ENCODE measurements at regions not wholly inside any gene's neighbourhood (a gene's known extent, or its start where the extent isn't known, plus 50 kb on each side); places are given as distances from the start of the nearest gene placed in this dataset.
"Not testable (repeated sequence)": the region's sequence is repeated elsewhere in the genome, so short reads cannot be mapped to it uniquely, and the experiment has no call there.

GRCh38 chr1:60956520-60956919, 125.8 kb upstream of the NFIA start:
- Mint-ChIP-seq H3K27ac (no peak overlapping the region), H3K4me3 (no peak overlapping the region), H3K4me1 (no peaks in the 10 kb centered on the region), H3K36me3 (ENCODE audit: low read depth) (no peaks in the 10 kb centered on the region), H3K9me3 (no peaks in the 10 kb centered on the region), H3K27me3 (peaks cover 10% of the 10 kb centered on the region)
- CTCF ChIA-PET, result no interaction called here
- POLR2A ChIA-PET, result interaction anchor here (0.6 kb wide), 1 partner anchor 946 kb away, joined by 3 read pairs; no protein-coding TSS in a partner anchor
- DNase-seq, result no peak

GRCh38 chr1:60952612-60953111, 129.7 kb upstream of the NFIA start:
- no peaks in the 10 kb centered on the region for H3K36me3 Mint-ChIP-seq (ENCODE audit: low read depth)
- no peak overlapping the region for H3K27ac Mint-ChIP-seq
- H3K27me3 Mint-ChIP-seq, result peaks cover 20% of the 10 kb centered on the region
- no peaks in the 10 kb centered on the region for H3K9me3 Mint-ChIP-seq
- POLR2A ChIA-PET, result no interaction called here
- H3K4me1 Mint-ChIP-seq, result peaks cover 5% of the 10 kb centered on the region
- H3K4me3 Mint-ChIP-seq, result no peak overlapping the region
- no peak for DNase-seq
- CTCF ChIA-PET, result no interaction called here

- Mint-ChIP-seq H3K27ac (no peak overlapping the region), H3K4me1 (peaks cover 5% of the 10 kb centered on the region), H3K36me3 (ENCODE audit: low read depth) (no peaks in the 10 kb centered on the region), H3K4me3 (no peak overlapping the region), H3K9me3 (no peaks in the 10 kb centered on the region), H3K27me3 (peaks cover 14% of the 10 kb centered on the region)
- no peak for DNase-seq
- CTCF ChIA-PET, result no interaction called here
- POLR2A ChIA-PET, result no interaction called here
Measured at GRCh38 chr1:60950224-60951063, 131.9 kb upstream of the NFIA start.

- Mint-ChIP-seq H3K36me3 (ENCODE audit: low read depth) (no peaks in the 10 kb centered on the region), H3K27me3 (peaks cover 11% of the 10 kb centered on the region), H3K4me3 (no peak overlapping the region), H3K9me3 (no peaks in the 10 kb centered on the region), H3K4me1 (peaks cover 5% of the 10 kb centered on the region), H3K27ac (no peak overlapping the region)
- ChIA-PET POLR2A (no interaction called here), CTCF (no interaction called here)
- no peak for DNase-seq
Measured at GRCh38 chr1:60949826-60950197, 132.5 kb upstream of the NFIA start.

- peaks cover 10% of the 10 kb centered on the region for H3K27me3 Mint-ChIP-seq
- no peak for DNase-seq
- ChIA-PET POLR2A (no interaction called here), CTCF (interaction anchor here (1.0 kb wide), 1 partner anchor 9 kb away, joined by 3 read pairs; no protein-coding TSS in a partner anchor)
- no peak overlapping the region for H3K27ac Mint-ChIP-seq
- H3K36me3 Mint-ChIP-seq (ENCODE audit: low read depth), result no peaks in the 10 kb centered on the region
- no peak overlapping the region for H3K4me3 Mint-ChIP-seq
- no peaks in the 10 kb centered on the region for H3K9me3 Mint-ChIP-seq
- peaks cover 5% of the 10 kb centered on the region for H3K4me1 Mint-ChIP-seq
Measured at GRCh38 chr1:60949154-60949825, 133.1 kb upstream of the NFIA start.

GRCh38 chr1:60948486-60948885, 133.9 kb upstream of the NFIA start:
- no peak for DNase-seq
- no peaks in the 10 kb centered on the region for H3K9me3 Mint-ChIP-seq
- no peak overlapping the region for H3K27ac Mint-ChIP-seq
- H3K36me3 Mint-ChIP-seq (ENCODE audit: low read depth), result no peaks in the 10 kb centered on the region
- peaks cover 10% of the 10 kb centered on the region for H3K27me3 Mint-ChIP-seq
- H3K4me1 Mint-ChIP-seq, result peaks cover 5% of the 10 kb centered on the region
- POLR2A ChIA-PET, result no interaction called here
- CTCF ChIA-PET, result interaction anchor here (1.0 kb wide), 1 partner anchor 10 kb away, joined by 3 read pairs; no protein-coding TSS in a partner anchor
- no peak overlapping the region for H3K4me3 Mint-ChIP-seq

- DNase-seq, result no peak
- CTCF ChIA-PET, result interaction anchor here (1.8 kb wide), 1 partner anchor 102 kb away, joined by 4 read pairs; no protein-coding TSS in a partner anchor
Measured at GRCh38 chr1:60947367-60947766, 135.0 kb upstream of the NFIA start.

GRCh38 chr1:60942896-60943638, 139.3 kb upstream of the NFIA start:
- Mint-ChIP-seq H3K27me3 (peaks cover 7% of the 10 kb centered on the region), H3K4me3 (no peak overlapping the region), H3K27ac (no peak overlapping the region), H3K36me3 (ENCODE audit: low read depth) (no peaks in the 10 kb centered on the region), H3K4me1 (no peaks in the 10 kb centered on the region), H3K9me3 (no peaks in the 10 kb centered on the region)
- ChIA-PET POLR2A (no interaction called here), CTCF (no interaction called here)
- DNase-seq, result no peak

More at GRCh38 chr1:60947367-60947766, 135.0 kb upstream of the NFIA start:
- Mint-ChIP-seq H3K27ac (no peak overlapping the region), H3K4me3 (no peak overlapping the region), H3K9me3 (no peaks in the 10 kb centered on the region), H3K27me3 (peaks cover 14% of the 10 kb centered on the region), H3K4me1 (peaks cover 5% of the 10 kb centered on the region), H3K36me3 (ENCODE audit: low read depth) (no peaks in the 10 kb centered on the region)
- POLR2A ChIA-PET, result no interaction called here

GRCh38 chr1:60942291-60942690, 140.1 kb upstream of the NFIA start:
- POLR2A ChIA-PET, result no interaction called here
- no peak for DNase-seq
- Mint-ChIP-seq H3K4me3 (no peak overlapping the region), H3K27me3 (peaks cover 8% of the 10 kb centered on the region), H3K9me3 (no peaks in the 10 kb centered on the region), H3K4me1 (no peaks in the 10 kb centered on the region), H3K36me3 (ENCODE audit: low read depth) (no peaks in the 10 kb centered on the region), H3K27ac (no peak overlapping the region)
- CTCF ChIA-PET, result no interaction called here

GRCh38 chr1:60940685-60941084, 141.7 kb upstream of the NFIA start:
- H3K4me3 Mint-ChIP-seq; H3K36me3 Mint-ChIP-seq (ENCODE audit: low read depth); POLR2A ChIA-PET; DNase-seq; H3K9me3 Mint-ChIP-seq; H3K27ac Mint-ChIP-seq; CTCF ChIA-PET; H3K4me1 Mint-ChIP-seq: not testable (repeated sequence)
- peaks cover 19% of the 10 kb centered on the region for H3K27me3 Mint-ChIP-seq

GRCh38 chr1:60937720-60938119, 144.6 kb upstream of the NFIA start:
- Mint-ChIP-seq H3K4me1 (no peaks in the 10 kb centered on the region), H3K36me3 (ENCODE audit: low read depth) (no peaks in the 10 kb centered on the region), H3K27me3 (peaks cover 15% of the 10 kb centered on the region), H3K4me3 (no peak overlapping the region), H3K9me3 (no peaks in the 10 kb centered on the region), H3K27ac (no peak overlapping the region)
- DNase-seq, result no peak
- ChIA-PET CTCF (no interaction called here), POLR2A (no interaction called here)

- H3K9me3 Mint-ChIP-seq, result no peaks in the 10 kb centered on the region
- POLR2A ChIA-PET, result no interaction called here
- CTCF ChIA-PET, result interaction anchor here (0.5 kb wide), 1 partner anchor 1569 kb away, joined by 4 read pairs; no protein-coding TSS in a partner anchor
Measured at GRCh38 chr1:60936591-60937342, 145.6 kb upstream of the NFIA start.

More at GRCh38 chr1:60936591-60937342, 145.6 kb upstream of the NFIA start:
- no peak overlapping the region for H3K27ac Mint-ChIP-seq
- no peaks in the 10 kb centered on the region for H3K4me1 Mint-ChIP-seq
- H3K4me3 Mint-ChIP-seq, result no peak overlapping the region
- H3K27me3 Mint-ChIP-seq, result peaks cover 15% of the 10 kb centered on the region
- no peaks in the 10 kb centered on the region for H3K36me3 Mint-ChIP-seq (ENCODE audit: low read depth)
- no peak for DNase-seq

Data from activated CD4-positive, alpha-beta T cell treated with anti-CD3 and anti-CD28 coated beads, Interleukin-2, amount 10 ng/mL, durations not matched to agents 7 days and 5 days (primary cell).